HG03439 (cell line): ENCODE measurements at regions not wholly inside any gene's neighbourhood (a gene's known extent, or its start where the extent isn't known, plus 50 kb on each side); places are given as distances from the start of the nearest gene placed in this dataset.

Source experiments
- ATAC-seq: cut with Tn5 transposase; IDR thresholded peaks from one replicate; pipeline ENCODE4 v1.9.1; 2021; ENCODE audit warnings: mild to moderate bottlenecking, moderate library complexity; ENCODE audit not compliant: unreplicated experiment

DNA sequence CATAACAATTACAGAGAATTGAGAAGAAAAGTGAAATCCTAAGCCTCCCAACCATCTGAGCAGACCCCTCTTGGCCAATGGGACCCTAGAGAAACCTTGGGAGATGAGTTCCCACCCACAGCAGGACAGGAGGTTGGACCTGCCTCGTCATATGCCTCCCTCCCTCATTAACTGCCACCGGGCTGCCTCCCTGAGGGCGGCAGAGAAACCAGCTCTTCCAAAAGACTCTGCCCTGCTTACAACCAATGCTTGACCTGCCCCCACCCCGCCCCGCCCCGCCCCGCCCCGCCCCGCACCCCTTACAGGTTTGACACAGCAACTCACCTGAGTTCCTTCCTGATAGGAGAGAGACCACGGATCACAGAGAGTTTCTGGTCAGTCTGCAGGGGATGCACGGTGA, 86.1 kb downstream of the ADRA2C start:
- ATAC-seq: no peak

DNA sequence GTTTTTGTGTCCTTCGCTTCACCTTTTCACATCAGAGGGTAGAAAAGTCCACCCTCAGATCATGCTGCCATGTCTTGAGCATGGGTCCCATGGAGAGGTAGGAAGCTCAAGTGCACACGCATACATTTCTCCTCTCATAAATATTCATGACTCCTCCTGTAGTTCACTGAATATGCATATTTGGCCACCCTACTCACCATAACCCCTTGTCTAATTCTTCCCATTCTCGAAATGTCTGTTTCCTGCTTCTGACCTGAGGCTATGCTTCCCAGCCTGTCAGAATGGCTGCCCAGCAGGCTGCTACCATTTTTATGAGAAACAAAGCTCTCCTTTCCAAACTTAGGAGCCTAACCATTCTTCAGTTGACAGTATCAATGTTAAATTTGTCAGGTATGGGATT, 86.5 kb downstream of the ADRA2C start:
- ATAC-seq: no peak

DNA sequence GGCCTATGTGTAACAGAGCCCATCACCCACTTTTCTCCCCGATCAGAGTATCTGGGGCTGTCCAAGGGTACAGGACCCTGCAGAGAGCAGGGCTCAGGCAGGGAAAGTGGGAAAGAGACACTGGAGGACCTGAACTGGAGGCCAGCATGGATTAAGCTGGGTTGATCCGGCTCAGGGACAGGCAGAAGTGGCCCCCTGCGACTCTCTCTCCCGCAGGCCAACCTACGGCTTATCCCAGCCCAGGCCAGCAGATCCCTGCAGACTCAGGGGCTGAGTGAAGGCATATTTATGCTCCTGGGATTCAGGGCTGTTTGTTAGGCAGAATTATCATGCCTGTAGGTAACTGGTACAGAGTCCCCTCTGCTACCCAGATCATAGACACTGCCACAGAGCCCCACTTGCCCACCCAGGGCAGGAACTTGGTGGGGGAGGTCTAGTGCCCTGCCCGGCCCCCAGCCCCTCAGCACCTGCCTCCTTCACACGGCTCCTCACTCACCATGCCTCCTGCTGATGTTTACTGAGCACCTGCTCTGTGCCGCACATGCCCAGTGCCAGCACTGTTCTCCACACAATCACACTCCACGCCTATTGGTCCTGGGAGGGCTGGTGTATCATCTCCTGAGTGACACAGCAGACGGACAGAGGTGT, 87.3 kb downstream of the ADRA2C start:
- no peak for ATAC-seq

DNA sequence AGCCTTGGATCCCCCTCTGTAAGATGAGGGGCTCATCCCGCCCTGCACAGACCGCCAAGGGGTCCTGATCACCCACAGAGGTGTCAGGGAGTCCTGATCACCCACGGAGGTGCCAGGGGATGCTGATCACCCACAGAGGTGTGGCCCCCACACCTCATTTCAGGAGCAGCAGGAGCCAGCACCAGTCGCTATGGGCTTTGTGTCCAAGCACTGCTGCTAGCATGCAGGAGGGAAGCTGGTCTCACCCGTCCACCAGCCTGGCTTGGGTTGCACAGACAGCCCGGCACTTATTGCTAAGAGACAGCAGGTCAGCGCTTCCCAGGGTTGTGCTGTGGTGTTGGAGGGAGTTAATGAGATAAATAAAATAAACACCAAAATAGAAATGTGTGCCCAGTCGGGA, 88.5 kb downstream of the ADRA2C start:
- no peak for ATAC-seq

DNA sequence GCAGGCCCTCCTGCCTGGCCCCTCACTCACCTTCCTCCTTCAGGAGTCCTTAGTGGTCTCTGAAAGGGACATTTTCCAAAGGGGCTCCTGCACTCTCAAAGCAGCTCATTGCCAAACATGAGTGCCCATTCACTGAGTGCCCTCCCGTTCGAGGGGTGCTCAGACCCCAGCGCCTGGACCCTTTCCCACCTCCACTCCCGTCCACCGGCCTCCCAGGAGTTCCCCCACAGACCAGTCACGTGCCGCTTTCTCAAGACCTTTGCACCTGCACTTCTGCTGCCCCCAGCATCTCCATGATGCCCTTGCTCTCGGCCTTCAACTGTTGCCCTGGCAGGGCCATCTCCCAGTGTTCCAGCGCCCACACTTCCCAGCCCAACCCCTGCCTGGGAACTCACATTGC, 89.5 kb downstream of the ADRA2C start:
- no peak for ATAC-seq

DNA sequence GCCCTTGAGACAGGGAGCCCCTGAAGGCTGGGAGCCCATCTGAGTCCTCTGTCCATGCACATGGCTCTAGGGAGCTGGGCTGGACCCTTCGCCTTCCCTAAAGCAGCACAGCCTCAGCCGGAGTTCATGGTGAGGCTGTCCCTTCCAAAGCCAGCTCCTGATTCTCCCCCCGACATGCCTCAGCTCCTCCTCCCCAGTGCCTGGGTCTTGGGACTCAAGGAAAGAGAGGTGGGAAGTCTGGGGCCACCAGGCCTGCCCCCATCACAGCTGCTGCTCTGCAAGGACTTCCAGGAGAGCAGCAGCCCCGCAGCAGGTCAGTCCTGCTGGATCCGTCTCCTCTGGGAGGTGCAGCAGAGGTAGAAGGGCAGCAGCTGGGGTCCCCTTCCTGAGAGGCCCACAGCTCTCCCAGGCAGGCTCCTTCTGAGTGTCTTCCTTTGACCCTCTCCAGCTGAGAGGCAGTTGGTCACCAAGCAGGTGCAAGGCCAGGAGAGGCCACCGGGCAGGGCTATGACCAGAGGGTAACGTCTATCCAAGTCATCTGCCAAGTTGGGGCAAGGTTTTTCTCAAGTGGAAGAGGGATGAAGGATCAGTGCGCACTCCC, 90.5 kb downstream of the ADRA2C start:
- no peak for ATAC-seq

DNA sequence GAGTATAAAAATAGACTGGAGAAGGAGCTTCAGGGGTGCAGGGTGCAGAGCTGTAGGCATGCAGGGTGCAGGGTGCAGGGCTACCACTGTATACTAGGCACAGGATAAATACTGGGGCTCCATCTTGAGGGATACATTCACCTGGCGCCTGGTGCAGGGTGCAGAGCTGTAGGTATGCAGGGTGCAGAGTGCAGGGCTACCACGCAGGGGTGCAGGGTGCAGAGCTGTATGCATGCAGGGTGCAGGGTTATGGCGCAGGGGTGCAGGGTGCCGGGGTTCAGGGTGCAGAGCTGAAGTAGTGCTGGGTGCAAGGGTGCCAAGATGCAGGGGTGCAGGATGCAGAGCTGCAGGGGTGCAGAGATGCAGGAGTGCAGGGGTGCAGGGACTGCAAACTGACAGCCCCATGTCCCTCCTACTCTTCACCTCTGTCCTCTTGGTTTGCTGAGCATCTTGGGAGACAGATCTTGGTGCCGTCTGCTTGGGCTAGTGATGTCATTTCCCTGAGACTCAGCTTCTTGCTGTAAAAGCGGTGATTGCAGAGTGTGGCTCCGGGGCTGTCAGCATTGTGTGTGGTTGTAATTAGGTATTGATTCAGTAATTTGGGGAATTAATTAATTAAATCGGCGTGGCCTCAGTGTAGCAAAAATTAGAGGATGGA, 91.2 kb downstream of the ADRA2C start:
- no peak for ATAC-seq

DNA sequence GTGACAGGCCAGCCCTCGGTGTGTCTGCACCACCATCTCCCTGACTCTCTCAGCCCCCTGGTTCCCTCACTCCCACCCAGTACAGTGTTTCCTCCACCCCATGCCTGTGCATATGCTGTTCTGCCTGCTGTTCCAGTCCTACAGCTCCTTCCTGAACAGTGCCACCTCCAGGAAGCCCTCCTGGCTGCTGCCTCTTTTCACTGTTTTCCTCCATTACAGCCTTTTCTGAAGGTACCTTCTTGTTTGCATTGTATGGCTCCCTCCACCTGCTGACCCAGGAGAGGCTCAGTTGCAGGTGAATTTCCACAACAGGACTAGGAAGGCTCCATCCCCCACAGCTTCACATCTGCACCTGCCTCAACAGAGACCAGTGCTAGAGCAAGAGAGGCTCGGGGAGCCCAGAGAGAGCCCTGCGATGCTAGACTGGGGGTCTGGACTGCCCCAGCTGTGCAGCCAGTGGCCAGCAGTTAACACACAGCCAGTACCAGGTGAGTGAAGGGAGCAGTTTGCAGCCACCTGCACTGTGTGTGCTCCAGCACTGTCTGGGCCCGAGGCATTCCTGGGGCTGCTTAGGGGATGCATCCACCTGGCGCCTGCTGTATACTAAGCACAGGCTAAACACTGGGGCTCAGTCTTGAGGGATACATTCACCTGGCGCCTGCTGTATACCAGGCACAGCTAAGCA, 92.0 kb downstream of the ADRA2C start:
- ATAC-seq: no peak

DNA sequence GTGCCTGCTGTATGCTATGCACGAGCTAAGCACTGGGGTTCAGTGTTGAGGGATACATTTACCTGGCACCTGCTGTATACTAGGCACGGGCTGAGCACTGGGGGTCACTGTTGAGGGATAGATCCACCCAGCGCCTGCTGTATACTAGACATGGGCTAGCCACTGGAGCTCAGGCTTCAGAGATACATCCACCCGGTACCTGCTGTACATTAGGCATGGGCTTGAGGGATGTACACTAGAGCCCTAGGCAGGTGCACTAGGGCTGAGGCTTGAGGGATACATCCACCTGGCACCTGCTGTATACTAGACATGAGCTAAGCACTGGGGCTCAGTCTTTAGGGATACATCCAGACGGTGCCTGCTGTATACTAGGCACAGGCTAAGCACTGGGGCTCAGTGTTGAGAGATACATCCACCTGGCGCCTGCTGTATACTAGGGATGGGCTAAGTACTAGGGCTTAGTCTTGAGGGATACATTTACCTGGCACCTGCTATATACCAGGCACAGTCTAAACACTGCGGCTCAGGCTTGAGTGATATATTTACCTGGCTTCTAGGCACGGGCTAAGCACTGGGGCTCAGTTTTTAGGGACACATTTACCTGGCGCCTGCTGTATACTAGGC, 92.7 kb downstream of the ADRA2C start:
- no peak for ATAC-seq

DNA sequence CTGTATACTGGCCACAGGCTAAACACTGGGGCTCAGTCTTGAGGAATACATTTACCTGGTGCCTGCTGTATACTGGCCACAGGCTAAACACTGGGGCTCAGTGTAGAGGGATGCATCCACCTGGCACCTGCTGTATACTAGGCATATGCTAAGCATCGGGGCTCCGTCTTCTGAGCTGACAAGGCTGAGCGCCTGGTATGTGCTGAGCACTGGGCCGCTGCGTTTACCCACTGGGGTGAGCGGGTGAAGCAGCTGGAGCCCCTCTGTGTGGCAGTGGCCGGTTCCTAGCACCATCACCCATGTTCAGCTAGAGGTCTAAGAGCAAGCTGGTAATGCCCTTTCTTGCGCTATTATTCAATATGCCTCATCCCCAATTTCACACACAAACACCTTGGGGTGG, 93.4 kb downstream of the ADRA2C start:
- ATAC-seq: no peak

DNA sequence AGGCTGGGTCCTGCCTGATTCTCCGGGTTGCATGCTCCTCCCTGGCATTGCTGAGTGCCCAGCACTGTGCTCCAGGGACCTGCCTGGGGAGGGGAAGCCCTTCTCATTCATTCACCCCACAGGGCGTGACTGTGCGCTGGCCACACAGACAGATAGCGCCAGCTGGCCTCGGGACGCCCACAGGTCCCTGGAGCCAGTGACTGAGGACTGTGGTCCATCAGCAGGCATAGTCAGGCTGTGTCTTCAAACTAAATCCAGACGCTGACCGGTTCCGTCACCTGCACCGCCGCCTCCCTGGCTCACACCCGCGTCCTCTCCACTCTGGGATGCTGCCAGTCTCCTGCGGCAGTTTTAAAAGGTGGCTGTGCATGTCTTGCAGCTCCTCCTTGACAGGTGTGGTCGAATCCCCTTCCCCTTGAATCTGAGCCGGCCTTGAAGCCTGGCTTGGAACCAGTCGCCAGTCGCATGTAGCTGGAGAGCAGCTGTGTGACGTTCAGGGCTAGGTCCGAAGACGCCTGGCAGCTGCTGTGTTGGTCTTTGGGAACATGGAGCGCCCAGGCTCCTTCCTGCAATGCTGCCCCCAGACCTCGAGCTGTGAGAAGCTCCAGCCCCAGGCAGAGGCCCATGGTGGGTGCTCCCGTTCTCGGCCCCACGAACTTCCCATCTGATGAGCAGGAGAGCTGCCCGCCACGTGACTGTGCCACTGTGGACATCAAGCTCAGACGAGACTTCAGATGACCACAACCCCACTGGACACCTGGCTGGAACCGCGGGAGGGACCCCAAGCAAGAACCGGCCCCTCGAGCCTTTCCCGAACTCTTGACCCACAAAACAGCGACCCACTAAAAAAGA, 94.1 kb downstream of the ADRA2C start:
- ATAC-seq: no peak

DNA sequence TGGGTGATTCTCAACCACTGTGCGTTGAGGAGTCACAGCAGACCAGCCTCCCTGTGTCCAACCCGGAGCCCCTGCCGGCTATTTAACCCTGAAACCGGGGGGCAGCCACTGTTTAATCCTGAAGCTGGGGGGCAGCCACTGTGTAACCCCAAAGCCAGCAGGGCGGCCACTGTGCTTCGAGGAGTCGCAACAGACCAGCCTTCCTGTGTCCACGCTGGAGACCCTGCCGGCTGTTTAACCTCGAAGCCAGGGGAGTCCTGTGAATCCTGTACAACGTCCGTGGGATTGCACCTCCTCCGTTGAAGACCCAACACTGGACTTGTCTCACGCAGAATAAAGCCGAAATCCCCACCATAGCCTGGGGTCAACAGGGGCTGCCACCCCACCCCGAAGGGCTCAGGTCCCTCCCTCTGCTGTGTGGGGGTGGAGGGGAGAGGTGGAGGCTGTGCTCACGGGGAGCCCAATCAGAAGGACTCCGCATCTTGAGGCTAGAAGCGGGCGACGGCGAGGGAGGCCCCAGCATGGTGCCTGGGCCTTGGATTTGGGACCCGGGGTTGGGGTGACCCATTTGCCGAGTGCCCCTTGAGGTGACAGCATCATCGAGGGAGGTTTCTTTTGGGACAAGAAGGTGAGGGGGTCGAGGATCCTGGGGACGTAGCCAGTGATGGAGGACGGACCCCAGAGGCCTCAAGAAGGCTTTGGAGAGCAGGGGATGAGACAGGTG, 94.9 kb downstream of the ADRA2C start:
- ATAC-seq: no peak

DNA sequence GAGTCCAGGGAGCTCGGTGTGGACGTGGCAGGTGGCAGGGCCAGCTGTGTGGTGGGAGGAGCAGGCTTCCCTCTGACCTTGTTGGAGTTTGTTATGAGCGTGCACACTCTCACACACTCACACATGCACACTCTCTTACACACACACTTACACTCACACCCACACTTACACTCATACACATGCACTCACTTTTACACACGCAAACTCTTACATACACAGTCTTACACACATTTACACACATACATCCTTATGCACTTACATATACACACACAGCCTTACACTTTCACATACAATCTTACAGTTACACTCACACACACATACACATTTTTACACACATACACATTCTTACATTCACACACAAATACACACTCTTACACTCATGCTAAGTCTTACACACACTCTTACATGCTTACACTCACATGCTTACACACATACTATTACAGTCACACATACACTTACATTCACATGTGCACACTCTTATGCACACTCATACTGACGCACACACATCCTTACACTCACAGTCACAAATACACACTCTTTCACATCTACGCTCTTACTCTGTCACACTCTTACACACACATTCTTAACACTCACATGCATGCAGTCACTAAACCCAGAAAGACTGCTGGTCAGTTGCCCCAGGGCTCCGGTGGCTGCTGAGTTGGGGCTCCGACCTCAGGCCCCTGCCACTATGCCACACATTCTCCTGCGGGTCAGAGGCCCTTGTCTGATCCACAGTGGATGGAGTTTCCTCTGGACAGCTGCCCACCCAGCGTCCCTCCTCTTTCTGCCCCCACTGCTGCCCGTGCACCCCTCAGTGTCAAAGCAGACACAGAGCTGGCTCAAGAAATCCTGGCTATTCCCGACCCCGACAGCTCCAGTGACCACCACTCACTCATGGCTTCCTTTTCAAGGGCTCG, 95.8 kb downstream of the ADRA2C start:
- ATAC-seq: no peak

DNA sequence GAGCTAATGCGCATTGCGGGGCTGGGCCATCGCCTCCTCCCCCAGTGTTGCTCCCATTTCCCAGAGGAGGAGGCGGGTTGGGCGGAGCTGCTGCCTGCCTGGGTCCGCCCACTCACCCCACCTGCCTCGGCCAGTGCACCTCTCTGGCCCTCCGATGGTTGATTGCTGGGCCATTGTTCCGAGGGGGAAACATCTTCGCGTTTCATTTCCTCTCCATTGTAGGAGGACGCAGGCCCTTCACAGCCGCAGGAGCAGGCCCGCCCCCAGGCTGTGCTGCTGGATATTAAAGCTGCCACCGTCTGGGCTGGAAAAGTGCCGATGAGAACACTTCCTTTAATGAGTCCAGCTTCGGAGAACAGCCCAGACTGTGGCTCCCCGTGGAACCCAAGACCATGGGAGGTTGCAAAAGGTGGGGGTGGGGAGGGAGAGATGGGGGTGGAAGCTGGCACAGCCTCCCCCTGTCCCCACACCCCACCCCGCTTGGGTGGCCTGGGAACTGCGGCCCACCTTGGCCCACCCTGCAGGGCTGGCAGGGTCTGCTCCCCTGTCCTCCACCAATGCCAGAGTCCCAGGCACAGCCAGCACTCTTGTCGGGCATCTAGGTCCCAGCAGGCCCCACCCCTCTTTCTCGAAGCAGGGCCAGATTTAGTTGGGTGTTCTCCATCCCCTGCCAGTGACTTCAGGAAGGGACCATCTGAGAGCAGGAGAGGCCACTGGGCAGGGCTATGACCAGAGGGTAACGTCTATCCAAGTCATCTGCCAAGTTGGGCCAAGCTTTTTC, 96.6 kb downstream of the ADRA2C start:
- ATAC-seq: no peak

DNA sequence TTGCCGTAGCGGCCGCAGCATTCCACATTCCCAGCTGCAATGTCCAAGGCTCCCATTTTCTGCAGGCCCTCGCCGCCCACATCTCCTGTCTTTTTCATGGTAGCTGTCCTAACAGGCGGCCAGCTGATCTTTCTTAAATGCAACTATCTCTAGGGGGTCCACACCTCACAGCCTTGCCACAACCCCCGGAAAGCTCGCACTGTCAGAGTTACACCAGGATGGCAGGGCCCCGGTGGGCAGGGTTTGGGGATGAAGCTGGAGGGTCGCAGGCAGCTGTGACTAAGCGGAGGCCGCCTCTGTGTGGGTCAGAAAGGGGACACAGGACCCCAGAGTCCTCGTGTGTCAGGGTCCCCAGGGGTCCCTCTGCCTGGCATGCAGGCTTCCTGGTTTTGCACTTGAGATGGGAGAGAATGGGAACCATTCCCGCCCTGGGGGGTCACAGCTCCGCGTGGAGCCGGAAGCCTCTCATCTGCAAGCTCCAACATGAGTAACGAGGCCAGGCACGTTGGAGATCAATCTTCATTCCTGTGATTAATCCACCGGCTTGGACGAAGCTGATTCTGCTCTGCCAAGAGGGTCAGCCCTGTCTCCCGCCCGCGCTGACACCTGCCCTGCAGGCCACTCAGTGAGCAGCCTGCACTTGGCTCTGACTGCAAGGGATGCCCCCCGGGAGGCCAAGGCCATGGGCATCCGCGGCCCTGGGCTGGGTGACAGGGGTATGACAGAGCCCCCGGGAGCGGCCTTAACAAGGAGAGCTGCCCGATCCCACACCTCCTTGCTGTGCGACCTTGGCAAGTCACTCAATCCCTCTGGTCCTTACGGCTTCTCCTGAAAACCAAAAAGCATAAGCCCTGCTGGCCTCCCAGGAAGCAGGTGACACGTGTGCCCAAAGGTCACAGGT, 97.9 kb downstream of the ADRA2C start:
- ATAC-seq: no peak

DNA sequence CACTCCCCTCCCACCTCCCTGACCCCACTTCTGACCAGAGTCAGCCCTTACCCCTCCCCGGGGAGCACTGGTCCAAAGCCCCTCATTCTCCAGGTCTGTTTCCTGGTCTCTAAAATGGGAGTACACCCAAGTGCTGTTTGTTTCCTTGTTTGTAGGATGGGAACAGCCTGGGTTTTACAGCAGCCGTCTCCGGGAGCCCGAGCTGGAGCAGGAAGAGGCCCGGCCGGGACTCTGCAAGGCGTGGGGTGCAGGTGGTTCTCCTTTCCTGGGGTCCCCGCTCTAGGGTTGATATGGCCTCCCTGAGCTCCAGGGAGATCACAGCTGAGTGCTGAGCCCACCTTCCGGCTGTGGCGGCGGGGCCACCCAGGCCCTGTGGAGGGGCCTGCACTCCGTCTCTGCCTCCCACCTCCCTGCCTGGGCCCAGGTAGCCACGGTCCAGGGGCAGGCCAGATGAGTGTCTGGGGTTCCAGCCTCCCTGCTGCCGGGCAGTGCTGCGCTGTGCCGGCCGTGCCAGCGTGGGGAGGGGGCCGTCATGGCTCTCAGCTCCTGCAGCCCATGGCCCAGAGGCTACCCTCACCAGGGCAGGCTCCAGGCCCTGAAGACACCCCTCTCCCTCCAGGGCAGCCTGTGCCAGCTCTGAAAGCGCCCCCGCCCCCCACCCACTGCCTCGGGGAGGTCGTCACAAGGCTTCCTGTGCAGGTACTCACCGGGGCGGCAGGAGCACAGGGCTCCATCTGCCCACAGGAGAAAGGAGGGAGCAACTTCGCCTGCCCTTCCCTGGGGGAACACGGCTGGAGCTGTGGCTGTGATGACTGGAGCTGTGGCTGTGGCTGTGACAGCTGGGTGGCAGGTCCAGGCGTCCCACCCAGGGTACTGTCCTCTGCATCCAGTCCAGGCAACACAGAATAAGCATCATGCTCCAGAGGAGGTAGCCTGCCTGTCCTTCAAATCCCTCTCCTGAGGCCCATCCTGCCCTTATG, 98.8 kb downstream of the ADRA2C start:
- ATAC-seq: no peak
